ENCODE measurements at regions not wholly inside any gene's neighbourhood (a gene's known extent, or its start where the extent isn't known, plus 50 kb on each side); places are given as distances from the start of the nearest gene placed in this dataset.

- no peak overlapping the region for H2BK20ac ChIP-seq (ENCODE audit: low read length)
- no peaks in the 10 kb centered on the region for H3K79me1 ChIP-seq (ENCODE audit: low read depth, low read length)
- no peak overlapping the region for H2AK5ac ChIP-seq (ENCODE audit: low read depth, low read length)
- H3K23me2 ChIP-seq (ENCODE audit: low read depth, low read length), result no peaks in the 10 kb centered on the region
- H4K8ac ChIP-seq (ENCODE audit: extremely low read depth, insufficient read depth, low read length), result no peak overlapping the region
- H3K18ac ChIP-seq (ENCODE audit: extremely low read depth, low read length), result no peak overlapping the region
- H2AFZ ChIP-seq (ENCODE audit: low read length), result no peak overlapping the region
- peaks cover 11 to 67% of the 10 kb centered on the region in 2 experiments; a peak in 3 of 4 replicates for H3K9me3 ChIP-seq (ENCODE audit: insufficient read depth in 2 of 2, low read depth in 1 of 2, low read length in 1 of 2)
- H3K23ac ChIP-seq (ENCODE audit: insufficient read length), result no peak overlapping the region
- H3K9ac ChIP-seq (replicated peaks in 1 of 4; ENCODE audit: extremely low read depth in 1 of 4, low read depth in 3 of 4, low read length in 3 of 4), result no peak overlapping the region
- ChIA-PET POLR2A (ENCODE audit: partially characterized antibody) (no interaction called here), CTCF (ENCODE audit: partially characterized antibody) (no interaction called here)
- no peak overlapping the region for H3K4ac ChIP-seq (replicated peaks; ENCODE audit: insufficient read length, low read depth, low read length)
- no peak overlapping the region for H3K56ac ChIP-seq (replicated peaks; ENCODE audit: insufficient read length, low read depth, low read length)
- H2BK120ac ChIP-seq (replicated peaks; ENCODE audit: low read depth, low read length), result no peak overlapping the region
- DNase-seq (ENCODE audit: low read depth in 1 of 2, low spot score in 2 of 2) (no peak), FAIRE-seq (no peak)
- no peak overlapping the region for H4K5ac ChIP-seq (ENCODE audit: insufficient read length, low read depth, low read length)
- TF ChIP-seq PHF8 (conservative IDR thresholded peaks at IDR 0.05; ENCODE audit: low read depth, low read length) (no peak), KDM4A (IDR thresholded peaks at IDR 0.05; ENCODE audit: low read depth, low read length, severe bottlenecking) (no peak)
- H3K79me2 ChIP-seq (ENCODE audit: control insufficient read depth in 1 of 2, insufficient read depth in 2 of 2, low read length in 2 of 2), result no peaks in the 10 kb centered on the region
- H3K27me3 ChIP-seq (replicated peaks in 1 of 4; ENCODE audit: control insufficient read depth in 3 of 4, extremely low read depth in 1 of 4, insufficient read depth in 3 of 4, low read length in 3 of 4), result no peaks in the 10 kb centered on the region
- no peak overlapping the region for H3K4me3 ChIP-seq (ENCODE audit: extremely low read depth in 1 of 4, insufficient read depth in 2 of 4, low read depth in 3 of 4, low read length in 4 of 4)
- no peaks in the 10 kb centered on the region for H3K36me3 ChIP-seq (ENCODE audit: control insufficient read depth in 2 of 4, insufficient read depth in 4 of 4, low read length in 3 of 4)
- no peak overlapping the region for H2BK15ac ChIP-seq (ENCODE audit: low read length)
- no CpG with 5 or more reads among the region's 6 CpGs for WGBS, 2 experiments (ENCODE audit: extremely low coverage in 1 of 2, insufficient coverage in 1 of 2, insufficient read length in 1 of 2, insufficient replicate concordance in 2 of 2, low coverage in 1 of 2, low lambda C conversion rate in 2 of 2, missing lambda C conversion rate in 1 of 2)
- H3K4me2 ChIP-seq (ENCODE audit: insufficient read depth in 1 of 2, low read depth in 2 of 2, low read length in 2 of 2), result no peak overlapping the region
- H3K27ac ChIP-seq (ENCODE audit: low read depth, low read length), result no peak overlapping the region
- H4K91ac ChIP-seq (replicated peaks; ENCODE audit: insufficient read length, low read length), result no peak overlapping the region
- no peak overlapping the region for H2BK5ac ChIP-seq (ENCODE audit: low read depth, low read length)
- H4K20me1 ChIP-seq (replicated peaks in 1 of 2; ENCODE audit: control insufficient read depth in 1 of 2, insufficient read depth in 2 of 2, low read length in 2 of 2), result no peaks in the 10 kb centered on the region
- no peak overlapping the region for H3K14ac ChIP-seq (ENCODE audit: insufficient read length)
- no peak overlapping the region for H2BK12ac ChIP-seq (ENCODE audit: low read depth, low read length)
- no peaks in the 10 kb centered on the region for H3K4me1 ChIP-seq (replicated peaks in 1 of 4; ENCODE audit: control insufficient read depth in 3 of 4, insufficient read depth in 4 of 4, low read length in 3 of 4)
Observed at GRCh38 chrY:11069271-11069670, 1541.6 kb downstream of the TSPY10 start.

Data from H1 (cell line).